GM06990 (cell line): ENCODE measurements at regions not wholly inside any gene's neighbourhood (a gene's known extent, or its start where the extent isn't known, plus 50 kb on each side); places are given as distances from the start of the nearest gene placed in this dataset.

Experiments used
- DNase-seq: peaks from one replicate; pipeline ENCODE4 v3.0.0-alpha.2; 2011; ENCODE audit not compliant: insufficient read length; ENCODE audit errors: extremely low read depth
- H3K27me3 ChIP-seq: replicated peaks from 2 replicates; pipeline ENCODE4 v1.6.0; 2011; ENCODE audit warnings: low read length; ENCODE audit not compliant: control insufficient read depth, insufficient read depth
- H3K36me3 ChIP-seq: 2 replicates; pipeline ENCODE4 v1.5.1; 2011; ENCODE audit warnings: low read length; ENCODE audit not compliant: control insufficient read depth, insufficient read depth
- H3K4me3 ChIP-seq: replicated peaks from 2 replicates; pipeline ENCODE4 v1.5.1; 2011; ENCODE audit warnings: low read depth, mild to moderate bottlenecking, control low read depth, low read length
- TF ChIP-seq, protein P1 (sequence below): IDR thresholded peaks from 2 replicates; pipeline ENCODE4 v1.5.1; 2011; ENCODE audit warnings: low read length, control low read depth, mild to moderate bottlenecking, inconsistent platforms; ENCODE audit not compliant: insufficient read depth, poor library complexity, severe bottlenecking

DNA sequence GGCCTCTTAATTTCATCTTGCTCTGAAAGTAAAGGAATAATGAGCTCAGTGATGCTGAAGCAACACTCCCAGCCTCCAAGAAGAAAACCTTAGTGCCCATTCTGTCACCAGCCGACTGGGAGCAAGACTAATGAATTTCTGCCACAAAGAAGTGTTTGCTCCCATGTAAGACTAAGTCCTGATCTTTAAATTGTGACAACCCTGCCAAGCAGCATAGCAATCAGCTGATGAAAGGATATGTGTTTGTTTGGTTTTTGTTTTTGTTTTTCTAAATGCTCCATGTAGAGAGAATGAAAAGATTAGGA lies 113.7 kb upstream of the PALMD start:
- H3K27me3 ChIP-seq = no peaks in the 10 kb centered on the region
- H3K36me3 ChIP-seq = no peaks in the 10 kb centered on the region
- TF ChIP-seq, protein P1, sequence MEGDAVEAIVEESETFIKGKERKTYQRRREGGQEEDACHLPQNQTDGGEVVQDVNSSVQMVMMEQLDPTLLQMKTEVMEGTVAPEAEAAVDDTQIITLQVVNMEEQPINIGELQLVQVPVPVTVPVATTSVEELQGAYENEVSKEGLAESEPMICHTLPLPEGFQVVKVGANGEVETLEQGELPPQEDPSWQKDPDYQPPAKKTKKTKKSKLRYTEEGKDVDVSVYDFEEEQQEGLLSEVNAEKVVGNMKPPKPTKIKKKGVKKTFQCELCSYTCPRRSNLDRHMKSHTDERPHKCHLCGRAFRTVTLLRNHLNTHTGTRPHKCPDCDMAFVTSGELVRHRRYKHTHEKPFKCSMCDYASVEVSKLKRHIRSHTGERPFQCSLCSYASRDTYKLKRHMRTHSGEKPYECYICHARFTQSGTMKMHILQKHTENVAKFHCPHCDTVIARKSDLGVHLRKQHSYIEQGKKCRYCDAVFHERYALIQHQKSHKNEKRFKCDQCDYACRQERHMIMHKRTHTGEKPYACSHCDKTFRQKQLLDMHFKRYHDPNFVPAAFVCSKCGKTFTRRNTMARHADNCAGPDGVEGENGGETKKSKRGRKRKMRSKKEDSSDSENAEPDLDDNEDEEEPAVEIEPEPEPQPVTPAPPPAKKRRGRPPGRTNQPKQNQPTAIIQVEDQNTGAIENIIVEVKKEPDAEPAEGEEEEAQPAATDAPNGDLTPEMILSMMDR = no peak
- no peak for DNase-seq
- H3K4me3 ChIP-seq = no peak overlapping the region

DNA sequence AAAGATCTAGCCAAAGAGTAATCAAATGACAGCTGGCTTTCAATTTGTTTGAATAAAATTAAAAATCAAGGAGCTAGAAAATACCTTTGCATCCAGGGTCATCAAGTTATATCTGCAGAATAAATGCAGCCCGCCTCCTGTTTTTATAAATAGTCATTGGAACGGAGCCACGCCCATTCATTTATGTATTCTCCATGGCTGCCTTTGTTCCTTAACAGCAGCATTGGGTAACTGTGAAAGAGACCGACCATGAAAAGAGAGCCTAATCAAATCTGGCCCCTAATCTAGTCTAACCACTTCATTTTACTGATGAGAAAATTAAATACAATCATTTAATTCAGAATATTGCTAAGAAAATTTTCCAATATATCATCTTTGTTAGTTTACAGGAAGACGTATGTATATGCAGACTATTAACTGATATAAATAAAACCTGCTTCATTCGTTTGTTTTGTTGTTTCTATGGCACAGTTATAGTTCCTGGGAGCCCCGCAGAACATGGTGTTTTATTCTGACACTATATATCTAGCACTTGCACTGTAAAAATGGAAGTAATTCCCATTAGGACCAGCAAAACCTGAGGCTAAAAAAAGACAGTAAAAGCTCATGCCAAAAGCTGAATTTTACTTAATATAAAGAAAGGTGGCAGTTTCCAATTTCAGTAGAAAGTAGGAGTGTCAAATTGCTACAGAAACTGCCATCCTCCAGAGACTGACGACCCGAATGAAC lies 111.8 kb upstream of the PALMD start:
- TF ChIP-seq, protein P1 = no peak
- Histone ChIP-seq H3K4me3 (no peak overlapping the region), H3K36me3 (no peaks in the 10 kb centered on the region), H3K27me3 (no peaks in the 10 kb centered on the region)
- no peak for DNase-seq

DNA sequence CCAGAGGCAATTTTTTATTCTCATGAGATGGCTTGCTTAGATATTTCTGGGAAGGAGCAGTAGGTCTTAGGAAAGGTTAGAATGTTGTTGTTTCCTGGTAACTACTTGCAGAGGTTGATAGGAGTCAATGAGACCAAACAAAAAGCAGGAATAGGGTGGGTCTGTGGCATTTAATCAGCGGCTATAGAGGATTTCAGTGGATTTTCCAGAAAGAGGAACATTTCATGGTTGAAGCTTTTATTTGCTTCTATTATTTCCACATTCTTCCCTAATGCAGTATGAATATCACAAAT lies 111.3 kb upstream of the PALMD start:
- no peak overlapping the region for H3K4me3 ChIP-seq
- H3K36me3 ChIP-seq = no peaks in the 10 kb centered on the region
- no peak for DNase-seq
- no peaks in the 10 kb centered on the region for H3K27me3 ChIP-seq
- TF ChIP-seq, protein P1 = no peak

DNA sequence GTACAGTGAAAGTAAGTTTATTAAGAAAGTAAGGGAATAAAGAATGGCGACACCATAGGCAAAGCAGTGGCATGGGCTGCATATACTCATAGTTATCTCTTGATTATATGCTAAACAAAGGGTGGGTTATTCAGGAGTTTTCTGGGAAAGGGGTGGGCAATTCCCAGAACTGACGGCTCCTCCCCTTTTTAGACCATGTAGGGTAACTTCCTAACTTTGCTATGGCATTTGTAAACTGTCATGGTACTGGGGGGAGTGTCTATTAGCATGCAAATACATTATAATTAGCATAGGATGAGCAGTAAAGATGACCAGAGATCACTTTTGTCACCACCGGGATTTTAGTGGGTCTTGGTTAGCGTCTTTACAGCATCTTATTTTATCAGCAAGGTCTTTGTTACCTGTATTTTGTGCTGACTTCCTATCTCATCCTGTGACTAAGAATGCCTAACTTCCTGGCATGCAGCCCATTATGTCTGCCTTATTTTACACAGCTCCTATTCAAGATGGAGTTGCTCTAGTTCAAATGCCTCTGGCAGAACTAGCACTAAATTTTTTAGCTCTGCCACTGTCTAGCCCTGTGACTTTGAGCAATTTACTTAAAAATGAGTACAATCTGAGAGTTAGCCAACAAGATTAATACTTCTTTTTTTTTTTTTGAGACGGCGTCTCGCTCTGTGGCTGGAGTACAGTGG lies 110.3 kb upstream of the PALMD start:
- Histone ChIP-seq H3K27me3 (no peaks in the 10 kb centered on the region), H3K36me3 (no peaks in the 10 kb centered on the region), H3K4me3 (no peak overlapping the region)
- no peak for DNase-seq
- TF ChIP-seq, protein P1 = no peak

DNA sequence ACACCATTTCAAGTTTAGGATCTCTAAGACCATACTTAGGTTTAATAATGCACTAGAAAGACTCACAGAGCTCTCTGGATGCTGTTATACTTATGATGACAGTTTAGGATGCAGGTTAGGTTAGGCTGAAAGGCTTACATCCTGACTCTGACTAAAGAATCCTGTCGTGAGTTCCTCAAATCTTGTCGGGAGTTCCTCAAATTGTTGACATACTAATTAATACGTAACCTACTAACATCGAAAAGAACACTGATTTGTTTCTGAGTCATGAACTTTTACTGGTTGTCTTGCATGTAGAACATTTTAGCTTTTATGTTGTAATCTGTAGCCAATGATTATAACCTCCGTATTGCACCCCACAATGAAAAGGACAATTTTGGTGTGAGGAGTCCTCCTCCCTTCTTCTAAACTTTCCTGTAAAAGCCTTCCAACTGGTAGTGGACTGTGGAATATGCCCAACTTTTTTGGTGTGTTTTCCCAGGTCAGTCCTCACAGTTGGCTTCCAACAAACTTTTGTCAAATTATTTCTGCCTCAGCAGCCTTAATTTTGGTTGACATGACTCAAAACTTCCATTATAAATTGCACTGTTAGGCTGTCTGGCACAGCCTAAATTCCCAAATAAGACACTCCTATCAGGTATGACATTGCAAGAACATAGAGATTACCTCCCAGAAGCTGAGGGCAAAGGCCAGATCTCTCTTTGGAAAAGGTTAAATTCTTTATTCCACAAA lies 107.9 kb upstream of the PALMD start:
- Histone ChIP-seq H3K4me3 (no peak overlapping the region), H3K36me3 (no peaks in the 10 kb centered on the region), H3K27me3 (no peaks in the 10 kb centered on the region)
- no peak for DNase-seq
- TF ChIP-seq, protein P1 = no peak
